GM12872 (cell line): ENCODE measurements at regions not wholly inside any gene's neighbourhood (a gene's known extent, or its start where the extent isn't known, plus 50 kb on each side); places are given as distances from the start of the nearest gene placed in this dataset.

Experiments
- CTCF ChIP-seq: IDR thresholded peaks from 3 replicates; pipeline ENCODE4 v1.5.1; 2011; ENCODE audit warnings: low read depth, mild to moderate bottlenecking, low read length, moderate library complexity; ENCODE audit not compliant: insufficient read depth

DNA sequence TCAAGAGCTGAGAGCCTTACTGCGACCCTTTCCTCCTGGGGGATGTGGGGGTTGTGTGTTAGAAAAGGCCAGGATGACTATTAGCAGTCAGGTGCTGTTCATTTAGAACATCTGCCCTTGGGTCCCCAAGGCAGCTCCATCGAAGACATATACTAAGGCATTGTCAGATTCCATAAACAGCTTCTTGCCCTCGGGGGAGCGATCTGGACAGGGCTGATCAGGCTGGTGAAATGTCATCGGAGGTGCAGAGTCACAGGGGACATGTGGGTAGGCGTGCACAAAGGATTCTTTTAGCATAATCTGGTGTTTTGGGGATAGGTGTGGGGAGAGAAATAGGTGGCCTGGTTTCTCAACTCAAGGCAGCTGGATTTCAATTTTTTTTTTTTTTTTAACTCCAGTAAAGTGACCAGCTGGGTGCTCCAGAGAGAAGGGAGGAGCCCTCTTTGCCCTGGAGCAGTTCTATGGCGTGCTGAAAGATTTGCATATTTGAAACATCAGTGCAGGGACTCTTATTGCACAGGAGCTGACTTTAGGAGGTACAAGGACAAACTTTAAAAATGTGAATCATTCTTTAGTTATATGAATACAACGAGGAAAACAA is 160.1 kb downstream of the SUDS3 start:
- no peak for TF ChIP-seq CTCF

DNA sequence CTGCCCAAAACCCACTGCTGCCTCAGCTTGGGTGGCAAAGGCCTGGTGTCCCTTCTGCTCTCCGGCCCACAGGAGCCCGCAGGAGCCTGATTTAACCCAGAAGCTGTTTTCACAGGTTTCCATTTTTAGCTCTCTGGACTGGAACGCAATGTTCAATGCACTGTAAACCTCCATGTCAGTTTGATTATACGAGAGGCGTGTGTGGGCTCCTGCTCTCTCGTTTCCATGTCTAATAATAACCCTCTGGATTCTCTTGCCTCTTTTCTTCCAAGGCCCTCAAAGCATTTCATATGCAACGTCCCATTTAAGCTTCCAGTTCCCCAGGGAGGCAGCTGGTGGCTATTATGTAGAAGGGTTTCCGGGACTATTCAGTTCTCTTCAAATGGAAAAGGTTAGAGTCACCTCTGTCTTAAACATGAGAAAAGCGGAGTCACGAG is 161.1 kb downstream of the SUDS3 start:
- TF ChIP-seq CTCF, result no peak

- TF ChIP-seq CTCF, result no peak
Measured at GRCh38 chr12:118541071-118541470, 164.7 kb downstream of the SUDS3 start.

- TF ChIP-seq CTCF, result no peak
Measured at GRCh38 chr12:118541934-118542333, 165.6 kb downstream of the SUDS3 start.

DNA sequence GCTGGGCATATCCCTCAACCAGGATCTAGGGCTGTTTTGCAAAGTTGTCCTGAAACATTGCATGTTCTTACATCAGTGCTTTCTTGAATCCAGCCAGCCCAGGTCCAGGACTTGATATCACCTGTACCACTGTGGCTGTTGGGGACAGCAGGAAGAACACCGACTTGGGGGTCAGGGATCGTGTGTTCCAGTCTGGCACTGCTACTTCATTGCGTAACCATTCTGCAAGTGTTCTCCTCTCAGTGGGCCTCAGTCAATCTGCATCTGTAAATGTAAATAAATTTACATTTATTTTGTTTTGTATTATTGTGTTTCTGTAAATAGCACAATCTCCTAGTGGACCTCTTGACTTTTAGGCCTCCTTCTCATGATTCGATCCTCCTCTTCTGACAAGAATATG is 167.3 kb downstream of the SUDS3 start:
- TF ChIP-seq CTCF, result no peak

DNA sequence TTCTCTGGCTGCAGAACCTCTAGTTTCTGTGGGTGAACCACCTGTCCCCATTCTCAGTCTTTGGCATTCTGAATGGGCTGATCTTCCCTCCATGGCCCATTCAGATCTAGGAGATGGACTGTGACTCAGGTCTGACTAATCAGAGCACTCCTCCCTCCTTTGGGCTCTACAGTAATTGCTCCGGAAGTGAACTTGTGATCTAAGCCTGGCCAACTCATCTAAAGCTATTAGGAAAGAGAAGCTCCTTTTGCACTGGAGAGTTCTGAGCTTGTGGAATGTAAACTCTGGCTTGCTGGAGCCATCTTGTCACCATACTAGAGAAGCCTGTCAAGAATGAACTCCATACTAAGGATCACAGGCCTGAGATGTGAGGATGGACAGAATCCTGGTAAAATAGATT is 168.2 kb downstream of the SUDS3 start:
- no peak for TF ChIP-seq CTCF

DNA sequence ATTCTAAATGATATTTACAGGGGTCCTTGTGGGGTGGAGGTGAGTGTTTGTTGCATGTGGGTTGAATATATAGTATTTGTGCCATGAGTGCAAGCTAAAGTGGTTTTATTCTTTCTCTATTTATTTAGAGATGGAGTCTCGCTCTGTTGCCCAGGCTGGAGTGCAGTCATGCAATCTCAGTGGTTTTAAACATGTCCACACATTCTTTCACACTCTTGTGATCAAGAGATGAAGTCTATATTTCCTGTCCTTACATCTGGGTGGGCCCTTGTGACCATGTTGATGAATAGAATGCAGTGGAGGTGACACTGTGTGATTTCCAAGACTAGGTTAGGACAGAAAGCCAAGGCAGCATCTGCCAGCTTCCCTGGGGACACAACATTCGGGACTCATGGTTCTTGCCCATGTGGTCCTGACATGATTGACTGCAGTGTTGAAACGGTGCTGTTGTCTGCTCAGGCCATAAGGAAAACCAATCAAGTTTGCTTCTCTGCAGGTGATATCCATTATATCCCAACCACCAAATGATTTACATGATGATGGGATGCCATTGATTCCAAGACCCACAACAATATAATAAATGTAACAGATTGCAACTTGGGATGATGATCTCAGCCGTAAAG is 172.6 kb downstream of the SUDS3 start:
- no peak for TF ChIP-seq CTCF
